ENCODE measurements at regions not wholly inside any gene's neighbourhood (a gene's known extent, or its start where the extent isn't known, plus 50 kb on each side); places are given as distances from the start of the nearest gene placed in this dataset.

- no peak overlapping the region for H3K27ac Mint-ChIP-seq
These were observed 433.7 kb upstream of the MYT1L start for GRCh38 chr2:2764739-2765138.

GRCh38 chr2:2764001-2764355 is 432.9 kb upstream of the MYT1L start:
- Mint-ChIP-seq H3K4me3 (no peak overlapping the region), H3K27ac (no peak overlapping the region), H3K36me3 (ENCODE audit: low read depth) (no peaks in the 10 kb centered on the region), H3K27me3 (no peaks in the 10 kb centered on the region), H3K9me3 (no peaks in the 10 kb centered on the region), H3K4me1 (no peaks in the 10 kb centered on the region)
- no peak for DNase-seq
- ChIA-PET CTCF (no interaction called here), POLR2A (no interaction called here)

More at GRCh38 chr2:2764739-2765138, 433.7 kb upstream of the MYT1L start:
- Mint-ChIP-seq H3K4me1 (no peaks in the 10 kb centered on the region), H3K27me3 (no peaks in the 10 kb centered on the region), H3K4me3 (no peak overlapping the region), H3K9me3 (no peaks in the 10 kb centered on the region), H3K36me3 (ENCODE audit: low read depth) (no peaks in the 10 kb centered on the region)
- ChIA-PET CTCF (no interaction called here), POLR2A (no interaction called here)
- no peak for DNase-seq

- no peak for DNase-seq
- Mint-ChIP-seq H3K4me3 (no peak overlapping the region), H3K27ac (no peak overlapping the region), H3K9me3 (no peaks in the 10 kb centered on the region), H3K36me3 (ENCODE audit: low read depth) (no peaks in the 10 kb centered on the region), H3K27me3 (no peaks in the 10 kb centered on the region), H3K4me1 (no peaks in the 10 kb centered on the region)
- ChIA-PET CTCF (no interaction called here), POLR2A (no interaction called here)
These were observed 432.4 kb upstream of the MYT1L start for GRCh38 chr2:2763351-2764000.

- H3K9me3 Mint-ChIP-seq = no peaks in the 10 kb centered on the region
- no peak overlapping the region for H3K4me3 Mint-ChIP-seq
- no peak for DNase-seq
- CTCF ChIA-PET = no interaction called here
- POLR2A ChIA-PET = no interaction called here
- H3K27ac Mint-ChIP-seq = no peak overlapping the region
- H3K27me3 Mint-ChIP-seq = no peaks in the 10 kb centered on the region
- no peaks in the 10 kb centered on the region for H3K4me1 Mint-ChIP-seq
- H3K36me3 Mint-ChIP-seq (ENCODE audit: low read depth) = no peaks in the 10 kb centered on the region
These were observed 431.8 kb upstream of the MYT1L start for GRCh38 chr2:2762913-2763312.

- no peaks in the 10 kb centered on the region for H3K4me1 Mint-ChIP-seq
- CTCF ChIA-PET = no interaction called here
- H3K27ac Mint-ChIP-seq = no peak overlapping the region
- POLR2A ChIA-PET = no interaction called here
- H3K36me3 Mint-ChIP-seq (ENCODE audit: low read depth) = no peaks in the 10 kb centered on the region
- H3K4me3 Mint-ChIP-seq = no peak overlapping the region
- no peak for DNase-seq
- no peaks in the 10 kb centered on the region for H3K9me3 Mint-ChIP-seq
- H3K27me3 Mint-ChIP-seq = no peaks in the 10 kb centered on the region
These were observed 431.3 kb upstream of the MYT1L start for GRCh38 chr2:2762166-2762908.

- Mint-ChIP-seq H3K4me1 (no peaks in the 10 kb centered on the region), H3K4me3 (no peak overlapping the region), H3K27ac (no peak overlapping the region), H3K36me3 (ENCODE audit: low read depth) (no peaks in the 10 kb centered on the region), H3K27me3 (no peaks in the 10 kb centered on the region), H3K9me3 (peaks cover 3% of the 10 kb centered on the region)
- POLR2A ChIA-PET = no interaction called here
- DNase-seq = no peak
- CTCF ChIA-PET = no interaction called here
These were observed 427.8 kb upstream of the MYT1L start for GRCh38 chr2:2758793-2759367.

- ChIA-PET POLR2A (no interaction called here), CTCF (no interaction called here)
- Mint-ChIP-seq H3K4me1 (no peaks in the 10 kb centered on the region), H3K4me3 (no peak overlapping the region), H3K36me3 (ENCODE audit: low read depth) (no peaks in the 10 kb centered on the region), H3K27me3 (no peaks in the 10 kb centered on the region), H3K9me3 (peaks cover 9% of the 10 kb centered on the region), H3K27ac (no peak overlapping the region)
- no peak for DNase-seq
These were observed 426.7 kb upstream of the MYT1L start for GRCh38 chr2:2757764-2758163.

- POLR2A ChIA-PET = no interaction called here
- peaks cover 10% of the 10 kb centered on the region for H3K9me3 Mint-ChIP-seq
- H3K4me3 Mint-ChIP-seq = no peak overlapping the region
- H3K27ac Mint-ChIP-seq = no peak overlapping the region
- H3K36me3 Mint-ChIP-seq (ENCODE audit: low read depth) = no peaks in the 10 kb centered on the region
- CTCF ChIA-PET = no interaction called here
- H3K4me1 Mint-ChIP-seq = no peaks in the 10 kb centered on the region
- DNase-seq = no peak
- H3K27me3 Mint-ChIP-seq = no peaks in the 10 kb centered on the region
These were observed 425.8 kb upstream of the MYT1L start for GRCh38 chr2:2756886-2757285.

GRCh38 chr2:2755990-2756389 is 424.9 kb upstream of the MYT1L start:
- Mint-ChIP-seq H3K27ac (no peak overlapping the region), H3K27me3 (no peaks in the 10 kb centered on the region), H3K36me3 (ENCODE audit: low read depth) (no peaks in the 10 kb centered on the region), H3K4me3 (no peak overlapping the region), H3K9me3 (peaks cover 12% of the 10 kb centered on the region), H3K4me1 (no peaks in the 10 kb centered on the region)
- POLR2A ChIA-PET = no interaction called here
- CTCF ChIA-PET = no interaction called here
- DNase-seq = no peak

GRCh38 chr2:2754940-2755339 is 423.9 kb upstream of the MYT1L start:
- Mint-ChIP-seq H3K27me3 (no peaks in the 10 kb centered on the region), H3K36me3 (ENCODE audit: low read depth) (no peaks in the 10 kb centered on the region), H3K4me1 (no peaks in the 10 kb centered on the region), H3K4me3 (no peak overlapping the region), H3K9me3 (peaks cover 16% of the 10 kb centered on the region), H3K27ac (no peak overlapping the region)
- no peak for DNase-seq
- CTCF ChIA-PET = no interaction called here
- POLR2A ChIA-PET = no interaction called here

GRCh38 chr2:2751715-2752315 is 420.7 kb upstream of the MYT1L start:
- no peak for DNase-seq
- H3K9me3 Mint-ChIP-seq = peaks cover 16% of the 10 kb centered on the region
- H3K4me3 Mint-ChIP-seq = no peak overlapping the region
- POLR2A ChIA-PET = no interaction called here
- H3K36me3 Mint-ChIP-seq (ENCODE audit: low read depth) = no peaks in the 10 kb centered on the region
- H3K4me1 Mint-ChIP-seq = no peaks in the 10 kb centered on the region
- CTCF ChIA-PET = no interaction called here
- no peak overlapping the region for H3K27ac Mint-ChIP-seq
- no peaks in the 10 kb centered on the region for H3K27me3 Mint-ChIP-seq

GRCh38 chr2:2750867-2751714 is 420.0 kb upstream of the MYT1L start:
- Mint-ChIP-seq H3K9me3 (peaks cover 16% of the 10 kb centered on the region), H3K4me3 (no peak overlapping the region), H3K36me3 (ENCODE audit: low read depth) (no peaks in the 10 kb centered on the region), H3K27ac (no peak overlapping the region), H3K4me1 (no peaks in the 10 kb centered on the region), H3K27me3 (no peaks in the 10 kb centered on the region)
- CTCF ChIA-PET = no interaction called here
- DNase-seq = no peak
- POLR2A ChIA-PET = no interaction called here

- no peaks in the 10 kb centered on the region for H3K27me3 Mint-ChIP-seq
- no peak for DNase-seq
- CTCF ChIA-PET = no interaction called here
- H3K27ac Mint-ChIP-seq = no peak overlapping the region
- POLR2A ChIA-PET = no interaction called here
- H3K36me3 Mint-ChIP-seq (ENCODE audit: low read depth) = no peaks in the 10 kb centered on the region
- peaks cover 14% of the 10 kb centered on the region for H3K9me3 Mint-ChIP-seq
- no peaks in the 10 kb centered on the region for H3K4me1 Mint-ChIP-seq
- H3K4me3 Mint-ChIP-seq = no peak overlapping the region
These were observed 418.1 kb upstream of the MYT1L start for GRCh38 chr2:2749206-2749598.

All from activated CD4-positive, alpha-beta T cell treated with anti-CD3 and anti-CD28 coated beads, Interleukin-2, amount 10 ng/mL, durations not matched to agents 7 days and 5 days (primary cell).